ENCODE measurements at regions not wholly inside any gene's neighbourhood (a gene's known extent, or its start where the extent isn't known, plus 50 kb on each side); places are given as distances from the start of the nearest gene placed in this dataset.
"Not testable (repeated sequence)": the region's sequence is repeated elsewhere in the genome, so short reads cannot be mapped to it uniquely, and the experiment has no call there.

DNA sequence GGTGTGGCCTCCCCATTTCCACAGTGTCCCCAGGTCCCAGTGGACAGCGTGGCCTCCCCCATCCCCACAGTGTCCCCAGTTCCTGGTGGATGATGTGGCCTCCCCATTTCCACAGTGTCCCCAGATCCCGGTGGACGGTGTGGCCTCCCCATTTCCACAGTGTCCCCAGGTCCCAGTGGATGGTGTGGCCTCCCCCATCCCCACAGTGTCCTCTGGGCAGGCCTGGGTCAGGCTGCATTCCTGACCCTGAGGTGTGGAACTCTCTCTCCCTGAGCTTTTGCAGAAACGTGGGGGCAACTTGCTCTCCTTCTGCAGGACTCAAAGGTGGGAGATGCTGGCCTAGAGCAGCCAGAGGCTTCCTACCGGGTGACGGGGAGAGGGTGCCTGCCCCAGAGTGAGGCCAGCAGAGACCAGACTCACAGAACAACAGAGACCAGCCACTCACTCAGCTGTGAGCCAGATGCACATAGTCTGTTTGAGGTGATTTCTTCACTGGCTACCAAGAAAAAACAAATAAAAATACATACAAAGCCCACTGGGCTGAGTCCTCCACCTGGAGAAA, 85.8 kb upstream of the FGF3 start:
- DNase-seq (ENCODE audit: low spot score): no peak

DNA sequence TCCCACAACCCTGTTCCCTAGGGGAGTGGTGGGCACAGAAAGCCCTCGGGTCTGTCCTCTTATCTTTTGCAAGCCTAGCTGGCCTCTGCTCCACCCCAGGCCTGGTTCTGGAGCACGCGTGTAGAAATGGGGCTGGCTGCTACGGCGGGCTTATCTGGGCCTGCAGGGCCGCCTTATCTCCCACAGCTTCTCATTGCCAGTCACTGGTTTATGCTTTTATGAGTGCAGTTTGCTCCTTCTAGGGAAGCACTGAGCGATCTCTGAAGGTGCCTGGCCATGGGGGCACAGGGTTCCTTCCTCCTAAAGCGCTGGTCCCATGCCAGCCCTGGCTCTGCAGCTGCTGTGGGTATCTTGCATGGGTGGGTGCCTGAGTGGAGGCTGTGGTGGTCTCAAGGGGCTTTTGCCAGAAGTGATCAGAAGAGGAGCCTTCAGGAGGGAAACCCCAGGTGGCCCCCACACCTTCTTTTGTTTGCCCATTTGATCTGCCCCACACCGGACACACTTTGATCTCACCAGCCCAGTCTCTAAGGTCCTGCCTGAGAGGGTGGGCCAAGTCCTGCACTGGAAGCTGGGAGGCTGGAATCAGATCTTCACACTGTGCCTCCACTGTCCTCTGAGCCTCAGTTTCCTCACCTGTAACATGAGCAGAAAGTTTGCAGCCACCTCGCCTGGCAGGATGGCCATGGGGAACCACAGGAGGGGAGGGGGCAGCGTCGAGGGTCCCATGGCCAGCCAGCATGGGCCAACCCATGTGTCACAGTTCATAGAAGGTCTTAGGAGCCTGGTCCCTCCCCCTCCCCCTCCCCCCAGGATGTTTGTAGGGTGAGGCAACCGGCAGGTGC, 86.6 kb upstream of the FGF3 start:
- DNase-seq (ENCODE audit: low spot score): peak; percentile 79

DNA sequence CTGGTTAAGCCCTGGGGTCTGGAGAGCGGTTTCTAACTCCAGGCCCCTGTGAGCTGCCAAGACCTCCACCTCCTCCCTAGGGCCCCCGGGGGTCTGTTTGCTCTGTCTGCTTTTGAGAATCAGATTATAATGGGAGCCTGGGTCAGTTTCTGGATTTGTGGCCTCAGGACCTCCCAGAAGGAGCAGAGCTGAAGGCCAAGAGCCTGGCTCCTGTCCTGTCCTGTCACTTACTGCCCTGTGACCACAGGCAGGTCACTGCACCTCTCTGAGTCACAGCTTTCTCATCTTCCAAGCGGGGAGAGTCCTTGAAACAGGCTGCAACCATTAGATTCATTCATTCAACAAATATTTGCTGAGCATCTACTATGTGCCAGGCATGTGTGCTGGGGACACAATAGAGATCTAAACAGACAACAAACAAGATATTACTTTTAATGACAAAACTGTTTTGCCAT, 87.3 kb upstream of the FGF3 start:
- DNase-seq (ENCODE audit: low spot score): no peak

DNA sequence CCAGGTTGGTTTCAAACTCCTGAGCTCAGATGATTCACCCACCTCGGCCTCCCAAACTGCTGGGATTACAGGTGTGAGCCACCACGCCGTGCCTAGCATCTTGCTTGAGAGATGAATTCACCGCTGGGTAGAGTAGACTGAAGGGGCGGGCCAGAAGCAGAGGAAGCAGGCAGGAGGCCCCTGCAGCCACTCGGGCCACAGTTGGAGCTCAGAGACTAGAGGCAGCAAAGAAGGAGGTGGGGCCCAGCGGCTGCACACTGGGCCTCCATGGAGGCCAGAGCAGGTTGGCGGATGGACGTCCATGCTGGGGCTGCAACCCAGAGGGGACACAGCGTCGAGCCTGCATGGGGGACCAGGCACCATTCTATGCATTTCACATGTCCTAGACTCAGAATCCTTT, 88.4 kb upstream of the FGF3 start:
- no peak for DNase-seq (ENCODE audit: low spot score)

DNA sequence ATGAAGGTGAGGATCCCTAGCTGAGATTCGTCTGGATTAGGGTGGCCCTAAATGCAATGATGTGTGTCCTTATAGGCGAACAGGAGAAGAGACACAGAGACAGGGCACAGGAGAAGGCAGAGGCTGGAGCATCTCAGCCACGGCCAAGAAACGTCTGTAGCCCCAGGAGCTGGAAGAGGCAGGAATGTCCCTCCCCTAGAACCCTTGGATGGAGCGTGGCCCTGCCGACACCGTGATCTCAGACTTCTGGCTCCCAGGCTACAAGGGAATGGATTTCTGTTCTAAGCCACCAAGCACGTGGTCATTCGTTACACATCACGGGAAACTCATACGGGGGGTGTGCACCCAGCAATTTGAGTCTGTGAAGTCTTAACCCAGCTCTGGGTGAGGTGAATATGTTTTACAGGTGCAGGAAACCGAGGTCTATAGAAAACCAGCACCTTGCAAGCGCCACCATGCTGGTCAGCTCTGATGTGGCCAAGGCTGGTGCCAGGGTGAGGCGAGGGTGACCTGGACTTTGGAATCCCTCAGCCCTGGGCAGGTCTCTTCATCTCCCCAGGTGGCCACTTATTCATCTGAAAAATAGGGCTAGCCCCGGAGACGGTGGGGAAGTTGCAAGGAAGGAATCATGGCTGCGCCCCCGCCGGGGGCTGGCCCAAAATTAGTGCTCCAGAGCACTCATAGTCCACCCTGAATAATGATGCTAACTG, 89.5 kb upstream of the FGF3 start:
- DNase-seq (ENCODE audit: low spot score): no peak

DNA sequence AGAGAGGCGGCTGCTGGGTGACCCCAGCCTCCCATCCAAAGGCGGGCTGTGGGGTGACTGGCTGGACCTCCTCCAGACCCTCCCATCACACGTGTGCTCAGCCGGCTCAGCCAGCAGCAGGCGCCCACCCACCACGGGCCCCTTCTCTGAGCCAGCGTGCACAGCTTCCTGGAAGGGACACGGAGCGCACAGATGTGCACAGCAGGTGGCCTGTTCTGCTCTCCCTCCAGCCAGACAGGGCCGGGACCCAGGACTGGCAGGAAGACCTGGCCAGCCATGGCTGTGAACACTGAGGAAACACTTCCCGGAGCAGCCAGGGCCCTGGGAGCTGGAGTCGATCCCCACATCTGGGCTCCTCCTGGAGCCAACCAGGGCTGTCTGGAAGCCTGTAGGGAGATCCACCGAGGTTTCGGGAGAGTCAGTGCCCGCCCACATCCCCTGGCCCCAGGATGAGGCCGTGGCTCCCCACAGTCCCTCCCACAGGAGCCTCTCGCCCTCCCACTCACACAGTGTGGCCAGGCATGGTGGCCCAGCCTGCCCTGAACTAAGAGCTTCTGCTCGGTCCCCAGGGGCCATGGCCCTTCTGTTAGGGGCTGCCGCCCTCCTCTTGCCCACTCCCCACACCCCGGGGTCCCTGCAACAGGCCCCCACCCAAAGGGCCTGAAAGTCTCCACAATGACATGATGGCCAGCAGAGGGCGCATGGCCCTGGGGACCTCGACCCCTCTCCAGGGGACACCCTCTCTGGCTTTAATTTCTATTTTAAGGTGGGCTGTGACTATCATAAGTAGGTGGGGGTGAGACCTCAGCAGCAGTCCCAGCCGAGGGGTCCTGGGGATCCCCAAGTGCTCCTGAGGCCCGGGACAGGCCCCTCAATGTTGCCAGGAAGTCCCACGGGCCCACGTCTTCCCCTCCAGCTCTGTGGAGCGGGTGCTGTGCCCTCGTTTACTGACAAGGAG, 90.6 kb upstream of the FGF3 start:
- no peak for DNase-seq (ENCODE audit: low spot score)

DNA sequence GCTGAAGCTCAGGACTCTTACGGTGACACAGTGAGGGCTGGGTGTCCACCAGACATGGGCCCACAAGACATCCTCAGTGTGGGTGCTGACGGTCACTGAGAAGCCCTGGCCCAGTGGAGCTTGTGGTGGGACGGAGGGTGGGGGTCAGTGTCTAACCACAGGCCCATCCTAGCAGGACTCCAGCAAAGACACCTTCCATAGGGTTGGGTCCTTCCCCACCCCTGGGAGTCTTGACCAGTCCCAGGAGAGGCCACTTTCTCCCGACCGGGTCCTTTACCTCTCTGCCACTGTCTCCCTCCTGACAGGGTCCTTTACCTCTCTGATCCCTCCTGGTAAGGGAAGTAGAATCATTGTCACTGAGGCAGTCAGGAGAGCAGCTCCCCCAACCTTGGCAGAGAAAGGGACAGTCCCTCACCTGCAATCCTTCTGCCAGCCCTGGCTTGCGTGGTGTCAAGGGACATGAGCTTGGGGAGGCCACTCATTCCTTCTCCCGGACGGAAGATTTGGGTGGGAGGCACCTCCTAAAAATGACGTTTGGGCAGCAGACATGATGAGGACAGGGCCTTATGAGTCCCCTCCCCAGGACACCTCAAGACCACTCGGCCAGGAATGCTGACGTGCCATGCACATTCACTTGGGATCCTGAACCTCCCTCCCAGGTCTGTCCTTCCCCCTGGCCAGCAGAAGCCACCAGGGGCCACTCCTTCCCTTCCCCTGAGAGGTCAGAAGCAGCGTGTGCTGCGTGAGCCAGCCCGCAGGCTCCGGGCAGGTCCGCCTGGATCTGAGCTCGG, 91.5 kb upstream of the FGF3 start:
- DNase-seq (ENCODE audit: low spot score): no peak

DNA sequence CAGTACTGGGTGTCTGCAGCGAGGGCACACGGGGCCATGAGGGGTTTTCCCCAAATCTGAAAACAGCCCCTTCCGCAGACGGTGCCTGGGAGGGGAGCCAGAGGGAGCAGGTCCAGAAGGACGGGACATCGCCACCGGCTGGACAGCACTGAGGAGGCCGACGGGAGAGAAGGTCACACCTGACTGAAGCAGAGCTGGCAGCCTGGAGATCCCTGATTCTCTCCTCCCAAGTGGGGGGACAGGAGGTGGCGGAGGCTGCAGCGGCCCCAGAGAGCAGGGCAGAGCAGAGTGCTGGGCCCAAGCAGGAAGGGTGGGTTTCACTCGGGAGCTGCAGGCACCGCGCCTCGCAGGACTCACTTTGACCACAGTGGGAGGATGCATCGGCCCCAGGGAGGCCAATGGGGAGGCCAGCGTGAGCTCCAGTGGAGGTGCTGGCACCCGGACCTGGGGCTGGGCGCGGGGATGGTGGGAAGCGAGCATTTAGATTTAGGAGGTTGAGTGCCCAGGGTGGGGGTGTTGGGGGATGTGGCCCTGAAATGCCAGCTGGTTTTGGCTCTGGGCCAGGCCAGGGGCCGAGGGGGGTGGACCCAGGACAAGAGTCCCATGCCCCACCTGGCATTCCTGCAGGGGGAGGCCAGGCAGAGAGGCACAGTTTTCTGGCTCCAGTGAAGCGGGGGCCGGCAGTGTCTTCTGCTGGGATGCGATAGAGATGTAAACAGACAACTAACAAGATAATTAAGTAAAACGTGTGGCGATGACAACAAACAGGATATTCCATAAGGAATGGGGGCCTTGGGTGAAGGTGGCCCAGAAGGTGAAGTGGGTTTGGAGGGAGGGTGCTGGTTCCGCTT, 92.3 kb upstream of the FGF3 start:
- DNase-seq (ENCODE audit: low spot score): no peak

DNA sequence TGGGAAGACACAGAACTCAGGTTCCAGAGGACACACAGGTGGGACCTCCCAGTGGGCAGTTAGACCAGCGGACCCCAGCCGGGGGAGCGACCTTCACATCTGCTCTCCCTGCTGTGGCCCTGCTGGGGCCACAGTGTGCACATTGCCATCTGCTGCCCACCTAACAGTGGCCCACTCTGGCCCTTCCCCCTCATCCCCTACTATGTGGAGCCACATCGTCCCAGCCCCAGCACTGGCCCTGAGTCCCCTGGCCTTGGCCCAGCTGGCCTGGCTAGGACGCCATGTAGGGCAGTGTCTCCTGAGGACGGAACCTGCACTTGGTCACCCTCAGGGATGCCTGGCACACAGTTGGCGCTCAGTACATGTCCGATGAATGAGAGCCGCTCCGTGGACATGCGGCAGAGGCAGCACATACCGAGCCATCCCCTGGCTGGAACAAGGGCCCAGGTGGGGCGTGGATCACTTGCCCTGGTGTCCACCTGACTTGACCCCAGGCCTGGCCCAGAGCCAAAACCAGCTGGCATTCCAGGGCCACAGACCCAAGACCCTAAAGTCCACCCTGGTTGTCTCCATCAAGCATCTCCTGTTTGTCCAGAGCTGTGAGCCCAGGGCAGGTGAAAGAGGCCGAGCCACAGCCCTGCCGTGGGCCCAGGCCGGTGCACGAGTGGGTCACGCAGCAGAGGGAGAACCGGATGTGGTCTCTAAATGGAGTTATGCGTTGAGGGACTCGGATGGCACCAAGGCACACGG, 93.1 kb upstream of the FGF3 start:
- no peak for DNase-seq (ENCODE audit: low spot score)

DNA sequence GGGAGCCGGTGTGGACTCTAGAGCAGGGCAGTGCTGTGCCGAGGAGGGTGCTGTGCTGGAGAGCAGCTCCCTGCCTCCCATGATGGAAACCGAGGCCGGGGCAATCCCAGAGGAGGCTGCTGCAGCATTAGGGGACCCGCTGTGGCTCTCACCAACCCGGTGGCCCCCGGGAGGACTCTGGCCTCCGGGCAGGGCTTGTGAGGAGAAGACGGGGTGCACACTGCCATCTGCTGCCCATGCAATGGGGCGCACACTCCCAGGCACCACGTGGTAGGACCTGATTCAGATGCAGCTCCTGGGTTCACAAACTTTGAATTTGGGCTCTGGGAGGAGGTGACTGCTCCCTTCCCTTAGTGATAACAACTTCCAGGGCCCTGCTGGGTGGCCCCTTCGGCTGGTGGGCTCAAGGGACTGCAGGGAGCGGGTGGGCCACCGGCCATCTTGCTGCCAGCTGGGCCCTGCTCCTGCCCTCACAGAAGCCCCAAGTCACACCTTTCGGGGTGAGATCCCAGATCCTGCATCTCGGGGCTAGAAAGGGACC, 93.8 kb upstream of the FGF3 start:
- DNase-seq (ENCODE audit: low spot score): no peak

DNA sequence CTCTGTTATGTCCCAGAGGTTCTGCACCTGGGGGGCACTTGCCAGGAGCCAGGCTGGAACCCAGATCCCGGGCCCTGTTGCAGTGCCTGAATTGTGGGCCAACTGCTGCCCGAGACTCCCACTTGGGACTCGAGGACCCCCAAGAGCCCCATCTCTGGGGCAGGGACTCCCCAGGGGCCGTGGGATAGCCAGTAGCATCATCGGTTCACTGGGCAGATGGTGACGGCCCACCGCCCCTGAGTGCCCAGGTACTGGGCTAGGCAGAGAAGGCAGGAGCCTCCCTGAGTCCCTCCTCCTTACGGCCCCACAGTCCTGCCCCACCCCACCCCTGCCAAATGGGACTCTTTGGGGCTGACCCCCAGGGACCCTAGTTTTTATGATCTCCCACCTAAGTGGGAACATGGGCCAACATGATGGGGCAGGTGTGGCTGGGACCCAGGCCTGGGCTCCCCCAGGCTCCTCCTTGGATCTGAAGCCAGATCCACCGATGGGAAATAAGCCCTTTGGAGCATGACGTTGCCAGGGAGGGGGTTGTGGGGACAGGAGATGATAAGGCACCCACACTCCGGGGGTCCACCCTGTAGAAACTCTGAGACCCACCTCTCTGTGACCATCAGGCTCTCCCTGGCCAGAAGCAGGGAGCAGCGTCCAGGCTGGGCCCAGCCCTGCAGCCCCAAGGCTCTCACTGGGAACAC, 94.5 kb upstream of the FGF3 start:
- no peak for DNase-seq (ENCODE audit: low spot score)

DNA sequence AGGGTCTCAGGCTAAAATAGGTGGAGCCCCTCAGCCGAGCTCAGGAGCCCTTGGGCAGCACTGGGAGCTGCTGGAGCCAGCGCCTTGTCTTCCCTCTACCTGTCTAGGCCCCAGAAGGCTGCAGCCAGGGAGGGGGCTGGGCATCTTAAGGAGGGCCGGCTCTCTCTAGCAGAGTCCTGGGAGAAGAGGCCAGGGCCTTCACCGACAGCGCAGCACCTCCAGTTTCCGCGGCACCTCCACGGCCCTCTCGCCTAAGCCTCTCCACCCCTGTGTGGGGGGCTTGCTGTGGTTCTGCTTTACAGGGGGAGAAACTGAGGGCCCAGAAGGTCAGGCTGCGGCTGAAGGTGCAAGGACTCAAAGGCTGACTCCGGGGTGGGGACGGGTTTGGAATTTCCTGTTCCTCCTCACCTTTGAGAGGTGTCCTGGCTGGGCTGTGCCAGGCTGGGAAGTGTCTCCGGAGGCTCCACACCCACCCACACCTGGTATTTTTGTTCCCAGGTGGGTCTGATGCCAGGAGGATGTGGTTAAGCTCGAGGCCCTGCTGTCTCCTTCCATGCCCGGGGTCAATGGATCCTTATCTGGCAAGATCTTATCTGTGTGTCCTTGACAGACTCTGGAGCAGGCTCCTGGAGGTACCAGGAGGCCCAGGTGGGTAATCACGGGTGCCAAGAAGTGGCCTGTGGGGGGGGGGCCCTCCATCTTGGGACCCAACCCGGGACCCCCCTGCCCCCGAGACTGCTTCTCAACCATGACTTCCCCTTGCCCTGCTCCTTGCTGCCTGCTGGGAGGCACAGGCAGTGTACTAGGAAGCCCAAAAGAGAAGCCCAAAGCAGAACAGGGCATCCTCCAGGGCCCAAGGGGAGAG, 95.3 kb upstream of the FGF3 start:
- DNase-seq (ENCODE audit: low spot score): no peak

DNA sequence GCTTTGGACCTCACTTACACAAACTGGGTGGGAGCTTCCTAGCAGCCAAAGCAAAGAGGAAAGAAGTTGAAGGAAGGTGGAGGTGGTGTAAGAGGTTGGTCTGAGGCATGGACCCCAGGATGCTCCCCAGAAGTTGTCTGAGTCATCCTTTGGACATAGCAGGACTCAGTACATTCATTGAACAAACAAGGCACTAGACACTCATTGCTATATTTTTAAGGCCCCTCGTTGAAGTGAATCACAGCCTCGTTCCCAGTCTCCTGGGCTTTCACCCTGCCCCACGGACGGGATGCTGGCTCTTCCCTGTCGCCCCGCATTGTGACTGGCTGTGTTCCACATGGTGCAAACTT, 95.9 kb upstream of the FGF3 start:
- no peak for DNase-seq (ENCODE audit: low spot score)

DNA sequence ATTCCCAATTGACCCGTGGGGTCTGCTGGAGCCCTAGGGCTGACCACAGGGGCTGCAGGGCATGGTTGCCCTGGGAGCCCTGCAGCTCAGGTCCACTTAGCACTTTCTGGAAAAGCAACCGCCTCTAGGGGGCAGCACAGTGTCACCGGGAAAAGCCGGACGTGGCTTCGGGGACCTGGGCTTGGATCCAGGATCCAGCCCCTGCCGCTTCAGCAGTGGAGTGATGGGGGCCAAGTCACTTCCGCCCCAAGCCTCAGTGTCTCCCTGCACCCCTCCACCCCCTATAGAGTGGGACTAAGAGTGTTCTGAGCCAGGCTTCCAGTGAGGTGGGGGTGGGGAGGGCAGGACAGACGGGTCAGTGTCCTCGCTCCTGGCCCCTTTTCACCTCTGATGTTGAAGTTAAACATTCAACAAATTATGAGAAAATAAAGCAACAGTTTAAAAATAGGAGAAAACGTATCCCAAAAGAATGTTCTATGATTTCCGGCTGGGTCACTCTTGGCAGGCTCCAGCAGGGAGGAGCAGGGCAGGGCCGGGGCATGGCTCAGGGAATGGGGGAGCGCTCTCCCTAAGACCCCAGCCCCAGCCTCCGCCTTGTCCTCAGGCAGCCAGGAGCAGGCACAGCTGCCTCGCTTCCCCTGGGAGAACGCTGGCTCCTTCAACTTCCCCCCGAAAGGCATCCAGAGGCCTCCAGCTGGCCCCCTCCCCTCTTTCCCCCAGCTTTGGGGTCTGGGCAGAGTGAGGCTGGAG, 96.5 kb upstream of the FGF3 start:
- DNase-seq (ENCODE audit: low spot score): peak; percentile 82

DNA sequence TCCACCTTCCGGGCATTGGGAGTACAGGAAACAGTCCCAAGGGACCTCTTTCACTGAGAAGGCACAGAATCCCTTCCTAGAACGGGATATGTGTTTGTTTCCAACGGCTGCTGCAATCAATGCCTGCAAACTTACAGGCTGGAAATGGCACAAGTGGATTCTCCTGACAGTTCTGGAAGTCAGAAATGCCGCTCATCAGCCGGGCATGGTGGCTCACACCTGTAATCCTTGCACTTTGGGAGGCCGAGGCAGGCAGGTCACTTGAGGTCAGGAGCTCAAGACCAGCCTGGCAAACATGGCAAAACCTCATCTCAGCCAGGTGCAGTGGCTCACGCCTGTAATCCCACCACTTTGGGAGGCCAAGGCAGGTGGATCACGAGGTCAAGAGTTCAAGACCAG, 97.0 kb upstream of the FGF3 start:
- DNase-seq (ENCODE audit: low spot score): not testable (repeated sequence)

DNA sequence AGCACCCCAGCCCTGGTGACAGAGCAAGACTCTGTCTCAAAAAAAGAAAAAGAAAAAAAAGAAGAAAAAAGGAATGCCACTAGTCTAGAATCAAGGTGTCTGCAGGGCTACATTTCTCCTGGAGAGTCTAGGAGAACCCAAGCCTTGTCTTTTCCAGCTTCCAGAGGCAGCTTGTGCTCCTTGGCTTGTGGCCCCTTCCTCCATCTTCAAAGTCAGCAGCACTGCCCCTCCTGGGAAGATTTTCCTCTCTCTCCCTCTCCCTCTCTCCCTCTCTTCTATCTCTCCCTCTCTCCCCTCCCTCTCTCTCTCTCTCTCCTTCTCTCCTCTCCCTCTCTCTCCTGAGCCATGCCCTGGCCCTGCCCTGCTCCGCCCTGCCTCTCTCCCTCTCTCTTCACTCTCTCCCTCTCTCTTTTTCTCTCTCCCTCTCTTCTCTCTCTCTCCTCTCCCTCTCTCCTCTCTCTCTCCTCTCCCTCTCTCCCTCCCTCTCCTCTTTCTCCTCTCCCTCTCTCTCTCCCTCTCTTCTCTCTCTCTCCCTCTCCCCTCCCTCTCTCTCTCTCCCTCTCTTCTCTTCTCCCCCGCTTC, 97.7 kb upstream of the FGF3 start:
- DNase-seq (ENCODE audit: low spot score): no peak
